H1 (cell line): ENCODE measurements at regions not wholly inside any gene's neighbourhood (a gene's known extent, or its start where the extent isn't known, plus 50 kb on each side); places are given as distances from the start of the nearest gene placed in this dataset.

Experiments
- CHD1 ChIP-seq: IDR thresholded peaks from 2 replicates; pipeline ENCODE4 v1.6.1; 2012; ENCODE audit warnings: low read depth, low read length, improper control_type of control experiment
- EP300 ChIP-seq, 2 experiments: IDR thresholded peaks; 1 replicate in 1 of 2; 2 replicates in 1 of 2; pipeline ENCODE4 v1.6.1; 2011 to 2012; ENCODE audit warnings: low read depth in 2 of 2, low read length in 2 of 2, mild to moderate bottlenecking in 2 of 2, borderline replicate concordance in 1 of 2, inconsistent platforms in 1 of 2, moderate library complexity in 1 of 2
- POU5F1 ChIP-seq: IDR thresholded peaks from 2 replicates; pipeline ENCODE4 v1.6.1; 2011; ENCODE audit warnings: low read depth, mild to moderate bottlenecking, low read length, moderate library complexity
- RAD21 ChIP-seq, 2 experiments: IDR thresholded peaks in 1 of 2; conservative IDR thresholded peaks in 1 of 2; 2 replicates each; pipeline ENCODE4 v1.6.1; 2011; ENCODE audit warnings: low read depth in 2 of 2, low read length in 2 of 2, improper control_type of control experiment in 1 of 2, inconsistent platforms in 1 of 2, mild to moderate bottlenecking in 1 of 2, moderate library complexity in 1 of 2
- RBBP5 ChIP-seq: IDR thresholded peaks from 2 replicates; pipeline ENCODE4 v1.7.1; 2012; ENCODE audit warnings: low read depth, mild to moderate bottlenecking, inconsistent platforms, low read length, moderate library complexity, borderline replicate concordance
- SAP30 ChIP-seq: fragments of 300-600 bp; sonication (generic); IDR thresholded peaks from 2 replicates; pipeline ENCODE4 v1.7.1; 2012; ENCODE audit warnings: low read length, moderate library complexity, mild to moderate bottlenecking, inconsistent platforms; ENCODE audit not compliant: insufficient read depth, insufficient replicate concordance
- SP4 ChIP-seq: IDR thresholded peaks from 2 replicates; pipeline ENCODE4 v1.6.1; 2012; ENCODE audit warnings: low read length, inconsistent platforms
- TCF12 ChIP-seq: IDR thresholded peaks from 2 replicates; pipeline ENCODE4 v1.6.1; 2011; ENCODE audit warnings: low read depth, mild to moderate bottlenecking, low read length
- USF2 ChIP-seq: IDR thresholded peaks from 2 replicates; pipeline ENCODE4 v1.6.1; 2011; ENCODE audit warnings: low read length, improper control_type of control experiment

DNA sequence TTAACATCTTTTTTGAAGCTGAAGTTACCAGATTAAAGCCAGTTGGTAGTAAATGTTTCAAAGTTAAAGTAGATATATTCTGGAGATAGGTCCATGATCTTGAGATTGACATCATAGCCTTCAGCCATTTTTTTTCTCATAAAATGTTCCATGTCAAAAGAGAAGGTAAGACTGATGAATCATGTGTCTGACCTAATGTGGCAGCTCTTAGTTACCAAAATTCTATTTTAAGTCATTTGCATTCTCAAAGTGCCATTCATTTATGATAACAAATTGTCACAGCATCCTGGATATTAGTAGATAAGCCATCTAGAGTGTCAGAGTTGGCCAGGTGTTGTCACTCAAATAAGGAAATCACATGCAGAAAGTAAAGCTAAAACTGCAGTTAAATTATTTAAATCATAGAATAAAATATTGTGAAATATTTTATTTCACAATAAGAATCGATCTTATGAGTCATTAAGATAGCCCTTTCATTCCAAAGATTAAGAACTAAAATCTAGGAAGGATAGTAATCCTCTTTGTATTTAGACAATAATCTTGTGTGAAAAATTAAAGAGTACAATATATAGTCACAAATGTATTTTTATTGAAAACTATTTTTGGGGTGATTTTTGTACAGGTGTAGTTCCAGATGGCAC is 65.7 kb upstream of the ADAD1 start (continued):
- no peak for TF ChIP-seq EP300 (IDR thresholded peaks at IDR 0.05; ENCODE audit: borderline replicate concordance in 1 of 2, low read depth in 2 of 2, low read length in 2 of 2)
- TF ChIP-seq SAP30: no peak
- no peak for TF ChIP-seq POU5F1
- TF ChIP-seq CHD1: no peak
- TF ChIP-seq USF2: no peak
- no peak for TF ChIP-seq TCF12
- TF ChIP-seq SP4: no peak
- no peak for TF ChIP-seq RBBP5
- no peak for TF ChIP-seq RAD21 (IDR thresholded peaks at IDR 0.05 in 1 of 2, conservative IDR thresholded peaks at IDR 0.05 in 1 of 2; ENCODE audit: low read depth in 2 of 2, low read length in 2 of 2)
